SKM-1 treated with dmso at 0.1 percent for 144 hours (cell line): ENCODE measurements at regions not wholly inside any gene's neighbourhood (a gene's known extent, or its start where the extent isn't known, plus 50 kb on each side); places are given as distances from the start of the nearest gene placed in this dataset.
"Not testable (repeated sequence)": the region's sequence is repeated elsewhere in the genome, so short reads cannot be mapped to it uniquely, and the experiment has no call there.

Experiments
- DNase-seq: peaks from one replicate; lab custom pipeline; 2025; ENCODE audit not compliant: unreplicated experiment; lab: John Stamatoyannopoulos, UW

GRCh38 chr3:70647094-70647493 is 334.7 kb upstream of the MDFIC2 start:
- DNase-seq, result no peak

DNA sequence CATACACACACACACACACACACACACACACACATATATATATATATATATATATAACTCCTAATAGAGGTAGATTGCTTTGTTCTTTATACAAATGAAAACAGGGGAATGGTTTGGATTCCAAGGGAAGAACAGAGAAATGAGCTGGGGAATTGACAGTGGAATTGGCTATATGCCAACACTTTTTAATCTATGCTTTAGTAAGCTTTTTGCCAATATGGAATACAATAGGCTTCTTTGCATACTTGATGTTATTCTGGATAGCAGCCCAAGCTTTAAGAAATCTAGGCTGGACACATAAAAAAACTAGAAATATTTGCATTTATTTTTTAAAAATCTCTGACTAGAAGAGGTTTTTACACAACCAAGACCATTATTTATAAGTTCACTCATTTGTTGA is 334.2 kb upstream of the MDFIC2 start:
- DNase-seq, result no peak

- no peak for DNase-seq
These were observed 328.0 kb upstream of the MDFIC2 start for GRCh38 chr3:70640481-70640880.

DNA sequence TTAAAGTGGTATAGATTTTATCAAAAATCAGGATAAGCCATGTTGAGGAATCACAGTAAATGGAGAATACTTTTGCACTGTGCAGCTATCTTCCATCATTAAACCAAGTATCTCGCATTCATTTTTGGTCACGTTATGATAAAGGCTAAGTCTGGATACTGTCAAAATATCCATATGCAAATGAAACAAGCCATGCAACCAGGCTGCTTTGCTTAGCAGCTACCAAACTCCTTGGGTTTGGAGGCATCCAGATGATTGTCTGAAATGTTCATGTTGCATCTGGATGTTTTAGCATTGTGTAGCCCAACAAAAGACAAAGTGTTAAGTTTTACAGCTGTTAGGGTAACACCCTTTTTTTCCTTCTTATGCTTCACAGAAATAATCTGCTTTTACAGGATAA is 322.9 kb upstream of the MDFIC2 start:
- no peak for DNase-seq

DNA sequence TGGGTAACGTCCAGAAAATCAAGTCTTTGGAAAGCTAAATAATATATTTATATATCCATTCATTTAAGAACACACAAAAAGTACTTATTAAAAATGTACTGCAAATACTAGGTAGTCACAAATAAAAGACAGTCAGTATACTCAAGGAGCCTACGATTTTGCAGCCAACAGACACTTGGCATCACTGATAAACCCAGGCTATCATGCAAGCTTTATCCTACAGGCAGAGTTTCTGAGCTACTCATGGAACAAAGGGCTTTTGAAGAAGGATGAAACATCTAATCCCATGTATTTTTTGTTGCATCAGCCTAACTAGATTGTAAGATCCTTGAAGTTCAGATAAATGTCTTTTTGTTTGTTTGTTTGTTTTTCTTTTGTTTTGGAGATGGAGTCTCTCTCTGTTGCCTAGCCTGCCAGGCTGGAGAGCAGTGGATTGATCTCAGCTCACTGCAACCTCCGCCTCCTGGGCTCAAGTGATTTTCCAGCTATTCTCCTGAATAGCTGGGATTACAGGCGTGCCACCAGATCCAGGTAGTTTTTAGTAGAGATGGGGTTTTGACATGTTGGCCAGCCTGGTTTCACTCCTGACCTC is 319.4 kb upstream of the MDFIC2 start:
- DNase-seq, result no peak

GRCh38 chr3:70621451-70621850 is 309.0 kb upstream of the MDFIC2 start:
- no peak for DNase-seq

DNA sequence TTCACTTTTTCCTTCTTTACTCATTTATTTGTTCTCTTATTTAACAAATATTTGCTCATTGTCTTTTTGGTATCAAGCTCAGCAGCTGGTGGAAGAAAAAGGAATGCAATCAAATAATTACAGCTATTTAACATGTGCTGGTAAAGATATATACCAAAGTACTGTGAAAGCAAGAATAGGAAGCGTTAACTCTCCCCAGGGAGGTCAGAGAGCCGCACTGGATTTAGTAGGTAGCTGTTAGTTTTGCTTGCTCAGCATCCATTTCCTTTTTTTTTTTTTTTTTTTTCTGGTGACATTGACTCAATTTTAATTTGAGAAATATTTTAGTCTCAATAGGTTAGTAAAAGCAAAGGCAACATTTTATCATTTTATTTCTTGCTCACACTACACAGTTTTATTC is 308.5 kb upstream of the MDFIC2 start:
- DNase-seq, result no peak

DNA sequence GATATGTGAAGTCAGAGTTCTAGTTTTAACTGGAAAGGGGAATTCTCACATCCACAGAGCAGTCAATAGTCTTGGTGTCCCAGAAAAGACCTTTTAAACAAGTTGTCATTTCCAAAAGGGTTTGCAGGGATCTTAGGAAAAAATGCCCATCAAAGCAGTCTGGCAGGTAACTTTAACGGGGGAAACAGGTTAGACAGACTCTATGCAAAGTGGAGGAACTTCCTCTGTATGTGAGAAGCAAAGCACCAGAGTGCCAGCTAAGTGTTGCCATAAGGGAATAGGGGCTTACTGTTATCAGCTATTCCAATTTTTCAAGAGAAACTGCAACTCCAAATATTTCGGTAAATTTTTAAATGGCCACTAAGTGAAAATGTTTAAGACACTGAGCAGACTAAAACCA is 307.9 kb upstream of the MDFIC2 start:
- DNase-seq, result no peak

DNA sequence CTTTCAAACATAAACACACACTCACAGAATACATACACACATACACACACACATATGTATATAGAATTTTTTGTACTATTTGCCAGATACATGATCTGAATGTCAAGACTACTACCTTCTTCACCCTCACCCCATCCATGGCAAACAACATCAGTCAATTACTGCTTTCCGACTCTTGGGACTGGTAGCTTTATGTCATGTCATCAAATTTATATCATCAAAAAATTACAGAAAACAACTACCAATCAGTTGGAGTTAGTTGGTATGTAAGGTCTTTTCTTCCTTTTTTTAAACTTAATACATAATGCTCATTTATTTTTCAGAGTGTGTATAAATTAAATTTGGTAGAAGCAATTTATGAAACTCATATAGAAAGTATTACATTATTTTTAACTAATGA is 305.7 kb upstream of the MDFIC2 start:
- DNase-seq, result no peak

- not testable (repeated sequence) for DNase-seq
These were observed 304.9 kb upstream of the MDFIC2 start for GRCh38 chr3:70617349-70617748.

DNA sequence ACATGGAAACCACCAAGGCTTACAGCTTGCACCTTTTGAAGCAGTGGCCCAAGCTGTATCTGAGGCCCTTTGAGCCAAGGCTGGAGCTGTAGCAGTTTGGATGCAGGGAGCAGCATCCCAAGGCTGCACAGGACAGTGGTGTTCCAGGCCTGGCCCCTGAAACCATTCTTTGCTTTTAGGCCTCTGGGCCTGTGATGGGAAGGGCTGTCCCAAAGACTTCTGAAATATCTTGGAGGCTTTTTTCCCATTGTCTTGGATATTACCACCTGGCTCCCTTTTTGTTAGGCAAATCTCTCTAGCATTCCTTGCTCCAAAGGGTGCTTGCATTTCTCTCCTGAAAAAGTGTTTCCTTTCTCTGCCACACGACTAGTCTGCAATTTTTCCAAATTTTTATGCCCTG is 302.8 kb upstream of the MDFIC2 start:
- no peak for DNase-seq

DNA sequence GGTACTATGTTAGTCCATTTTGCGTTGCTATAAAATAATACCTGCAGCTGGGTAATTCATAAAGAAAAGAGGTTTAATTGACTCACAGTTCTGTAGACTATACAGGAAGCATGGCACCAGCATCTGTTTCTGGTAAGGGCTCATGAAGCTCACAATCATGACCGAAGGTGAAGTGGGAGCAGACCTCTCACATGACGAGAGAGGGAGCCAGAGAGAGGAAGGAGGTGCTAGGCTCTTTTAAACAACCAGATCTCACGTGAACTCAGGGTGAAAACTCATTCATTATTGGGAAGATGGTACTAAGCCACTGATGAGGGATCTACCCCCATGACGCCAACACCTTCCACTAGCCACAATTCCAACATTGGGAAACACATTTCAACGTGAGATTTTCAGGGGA is 301.7 kb upstream of the MDFIC2 start:
- no peak for DNase-seq

GRCh38 chr3:70612920-70613319 is 300.5 kb upstream of the MDFIC2 start:
- DNase-seq, result no peak

DNA sequence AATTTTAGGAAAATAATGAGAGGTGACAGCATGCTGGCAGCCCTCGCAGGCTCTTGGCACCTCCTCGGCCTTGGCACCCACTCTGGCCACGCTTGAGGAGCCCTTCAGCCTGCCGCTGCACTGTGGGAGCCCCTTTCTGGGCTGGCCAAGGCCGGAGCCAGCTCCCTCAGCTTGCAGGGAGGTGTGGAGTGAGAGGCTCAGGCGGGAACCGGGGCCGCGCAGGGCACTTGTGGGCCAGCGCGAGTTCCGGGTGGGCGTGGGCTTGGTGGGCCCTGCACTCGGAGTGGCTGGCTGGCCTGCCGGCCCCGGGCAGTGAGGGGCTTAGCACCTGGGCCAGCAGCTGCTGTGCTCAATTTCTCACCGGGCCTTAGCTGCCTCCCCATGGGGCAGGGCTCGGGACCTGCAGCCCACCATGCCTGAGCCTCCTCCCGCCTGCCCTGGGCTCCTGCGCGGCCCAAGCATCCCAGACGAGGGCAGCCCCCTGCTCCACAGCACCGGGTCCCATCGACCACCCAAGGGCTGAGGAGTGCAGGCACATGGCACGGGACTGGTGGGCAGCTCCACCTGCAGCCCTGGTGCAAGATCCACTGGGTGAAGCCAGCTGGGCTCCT is 299.3 kb upstream of the MDFIC2 start:
- DNase-seq, result not testable (repeated sequence)

GRCh38 chr3:70608434-70608833 is 296.0 kb upstream of the MDFIC2 start:
- DNase-seq, result no peak

DNA sequence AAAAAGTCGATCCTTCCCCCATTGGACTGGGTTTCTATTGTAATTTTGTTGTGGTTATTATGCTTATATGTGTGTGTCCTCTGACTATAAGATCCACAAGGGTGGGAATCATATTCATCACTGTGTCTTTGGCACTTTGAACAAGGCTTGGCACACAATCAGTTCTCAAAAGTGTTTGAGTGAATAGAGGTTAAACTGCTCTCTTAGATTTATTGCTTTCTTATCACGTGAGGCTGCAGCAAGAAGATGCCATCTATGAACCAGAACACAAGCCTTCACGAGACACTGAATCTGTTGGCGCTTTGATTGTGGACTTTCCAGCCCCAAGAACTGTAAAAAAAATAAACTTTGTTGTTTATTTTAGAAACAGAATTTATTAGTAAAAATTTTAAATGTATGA is 295.0 kb upstream of the MDFIC2 start:
- DNase-seq, result no peak

- DNase-seq, result no peak
These were observed 293.6 kb upstream of the MDFIC2 start for GRCh38 chr3:70606018-70606417.

GRCh38 chr3:70603103-70603502 is 290.7 kb upstream of the MDFIC2 start:
- DNase-seq, result no peak

DNA sequence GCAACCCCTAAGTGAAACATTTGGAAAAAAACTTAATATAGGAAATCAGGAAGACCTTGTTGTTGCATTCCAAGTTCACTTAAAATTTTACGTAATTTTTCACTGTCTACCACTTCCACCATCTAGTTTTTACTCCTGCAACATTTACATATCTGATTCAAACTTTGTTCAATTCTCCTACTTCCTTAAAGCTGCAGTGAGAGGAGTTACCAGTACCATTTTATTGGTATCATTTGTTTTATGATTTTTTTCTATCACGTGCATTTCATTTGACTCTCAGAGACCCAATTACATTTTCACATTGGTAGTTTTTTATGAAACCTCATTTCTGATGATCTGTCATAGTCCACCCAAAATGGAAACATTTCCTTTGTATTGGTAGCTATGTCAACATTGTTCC is 284.9 kb upstream of the MDFIC2 start:
- DNase-seq, result no peak

GRCh38 chr3:70583682-70584081 is 271.2 kb upstream of the MDFIC2 start:
- DNase-seq, result no peak

DNA sequence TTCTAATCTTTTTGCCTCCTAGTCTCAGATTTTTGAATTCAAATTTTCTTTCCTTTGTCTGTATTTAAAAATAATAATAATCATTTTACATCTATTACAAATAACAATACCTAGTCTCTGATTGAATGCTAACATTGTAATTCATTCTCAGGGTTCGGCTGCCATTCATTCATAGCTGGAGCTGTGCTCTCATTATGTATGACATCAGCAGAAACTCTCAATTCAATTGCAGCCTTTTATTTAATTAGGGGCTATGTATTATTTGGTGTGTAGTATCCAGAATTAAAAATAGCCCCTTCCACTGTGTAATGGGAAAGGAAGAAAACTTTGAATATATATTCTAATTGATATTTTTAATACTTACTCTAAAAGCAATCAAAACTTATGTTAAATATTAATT is 270.4 kb upstream of the MDFIC2 start:
- no peak for DNase-seq

GRCh38 chr3:70580021-70580420 is 267.6 kb upstream of the MDFIC2 start:
- DNase-seq, result no peak

- no peak for DNase-seq
These were observed 259.3 kb upstream of the MDFIC2 start for GRCh38 chr3:70571696-70572095.
